ENCODE measurements at regions not wholly inside any gene's neighbourhood (a gene's known extent, or its start where the extent isn't known, plus 50 kb on each side); places are given as distances from the start of the nearest gene placed in this dataset.
A peak's percentile ranks its signal among the peaks of the same experiment; 100 is the strongest.

GRCh38 chr4:34724491-34724890 lies 1519.8 kb downstream of the ARAP2 start:
- no peak overlapping the region for H3K4me3 ChIP-seq (ENCODE audit: low read length)
- DNase-seq (ENCODE audit: low read depth) = no peak
- TF ChIP-seq, protein P1, sequence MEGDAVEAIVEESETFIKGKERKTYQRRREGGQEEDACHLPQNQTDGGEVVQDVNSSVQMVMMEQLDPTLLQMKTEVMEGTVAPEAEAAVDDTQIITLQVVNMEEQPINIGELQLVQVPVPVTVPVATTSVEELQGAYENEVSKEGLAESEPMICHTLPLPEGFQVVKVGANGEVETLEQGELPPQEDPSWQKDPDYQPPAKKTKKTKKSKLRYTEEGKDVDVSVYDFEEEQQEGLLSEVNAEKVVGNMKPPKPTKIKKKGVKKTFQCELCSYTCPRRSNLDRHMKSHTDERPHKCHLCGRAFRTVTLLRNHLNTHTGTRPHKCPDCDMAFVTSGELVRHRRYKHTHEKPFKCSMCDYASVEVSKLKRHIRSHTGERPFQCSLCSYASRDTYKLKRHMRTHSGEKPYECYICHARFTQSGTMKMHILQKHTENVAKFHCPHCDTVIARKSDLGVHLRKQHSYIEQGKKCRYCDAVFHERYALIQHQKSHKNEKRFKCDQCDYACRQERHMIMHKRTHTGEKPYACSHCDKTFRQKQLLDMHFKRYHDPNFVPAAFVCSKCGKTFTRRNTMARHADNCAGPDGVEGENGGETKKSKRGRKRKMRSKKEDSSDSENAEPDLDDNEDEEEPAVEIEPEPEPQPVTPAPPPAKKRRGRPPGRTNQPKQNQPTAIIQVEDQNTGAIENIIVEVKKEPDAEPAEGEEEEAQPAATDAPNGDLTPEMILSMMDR (conservative IDR thresholded peaks at IDR 0.05; ENCODE audit: low read depth, low read length) = no peak

DNA sequence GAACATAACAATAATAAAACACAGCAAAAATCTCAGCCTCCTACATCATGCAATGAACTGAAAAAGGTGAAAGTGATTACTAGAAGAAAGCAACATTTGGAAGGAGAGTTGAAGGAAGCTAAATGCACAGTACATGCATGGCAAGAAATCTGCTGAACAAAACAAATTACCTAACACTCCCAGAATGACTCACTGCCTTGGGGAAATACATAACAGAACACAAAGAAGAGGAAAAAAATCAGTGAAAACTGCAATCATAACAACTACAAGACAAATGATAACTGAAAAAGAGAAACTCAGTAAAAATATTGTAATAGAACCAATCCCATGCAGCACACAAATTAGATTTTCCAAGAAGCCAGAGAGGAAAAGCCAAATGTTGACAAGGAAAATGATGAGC lies 1513.2 kb downstream of the ARAP2 start:
- TF ChIP-seq, protein P1 (conservative IDR thresholded peaks at IDR 0.05; ENCODE audit: low read depth, low read length) = no peak
- peak; percentile 39 for DNase-seq (ENCODE audit: low read depth)

GRCh38 chr4:34732176-34732950 lies 1512.0 kb downstream of the ARAP2 start:
- TF ChIP-seq, protein P1 (conservative IDR thresholded peaks at IDR 0.05; ENCODE audit: low read depth, low read length) = no peak
- no peak for DNase-seq (ENCODE audit: low read depth)
- H3K4me3 ChIP-seq (ENCODE audit: low read length) = no peak overlapping the region

More for the DNA sequence above, 1513.2 kb downstream of the ARAP2 start:
- H3K4me3 ChIP-seq (ENCODE audit: low read length) = no peak overlapping the region

DNA sequence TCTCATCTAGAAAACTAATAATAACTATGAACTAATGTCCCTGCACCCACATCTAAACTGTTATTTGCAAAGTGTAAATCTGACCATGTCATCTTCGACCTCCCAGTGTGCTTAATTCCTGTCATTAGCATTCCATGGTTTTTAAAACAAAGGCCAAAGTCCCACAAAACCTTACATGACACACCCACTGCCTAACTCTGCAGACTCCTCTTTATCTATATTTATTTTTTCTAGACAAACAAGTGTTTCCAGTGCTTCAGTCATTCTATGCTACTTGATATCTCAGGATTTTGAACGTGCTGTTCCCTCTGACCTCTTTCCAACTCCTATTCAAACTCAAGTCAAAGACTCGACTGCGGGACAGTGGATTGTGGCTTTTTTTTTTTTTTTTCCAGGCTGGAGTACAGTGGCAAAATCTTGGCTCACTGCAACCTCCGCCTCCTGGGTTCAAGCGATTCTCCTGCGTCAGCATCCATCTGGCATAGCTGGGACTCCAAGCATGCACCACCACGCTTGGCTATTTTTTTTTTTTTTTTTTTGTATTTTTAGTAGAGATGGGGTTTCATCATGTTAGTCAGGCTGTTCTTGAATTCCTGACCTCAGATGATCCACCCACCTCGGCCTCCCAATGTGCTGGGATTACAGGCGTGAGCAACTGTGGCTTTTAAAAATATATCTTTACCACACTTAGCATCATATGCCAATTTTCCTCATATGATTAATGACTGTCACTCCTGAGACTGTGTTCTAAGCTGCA lies 1511.0 kb downstream of the ARAP2 start:
- no peak for DNase-seq (ENCODE audit: low read depth)
- TF ChIP-seq, protein P1 (conservative IDR thresholded peaks at IDR 0.05; ENCODE audit: low read depth, low read length) = no peak
- no peak overlapping the region for H3K4me3 ChIP-seq (ENCODE audit: low read length)

GRCh38 chr4:34766935-34767334 lies 1477.4 kb downstream of the ARAP2 start:
- no peak for DNase-seq (ENCODE audit: low read depth)
- H3K4me3 ChIP-seq (ENCODE audit: low read length) = no peak overlapping the region
- TF ChIP-seq, protein P1 (conservative IDR thresholded peaks at IDR 0.05; ENCODE audit: low read depth, low read length) = no peak

DNA sequence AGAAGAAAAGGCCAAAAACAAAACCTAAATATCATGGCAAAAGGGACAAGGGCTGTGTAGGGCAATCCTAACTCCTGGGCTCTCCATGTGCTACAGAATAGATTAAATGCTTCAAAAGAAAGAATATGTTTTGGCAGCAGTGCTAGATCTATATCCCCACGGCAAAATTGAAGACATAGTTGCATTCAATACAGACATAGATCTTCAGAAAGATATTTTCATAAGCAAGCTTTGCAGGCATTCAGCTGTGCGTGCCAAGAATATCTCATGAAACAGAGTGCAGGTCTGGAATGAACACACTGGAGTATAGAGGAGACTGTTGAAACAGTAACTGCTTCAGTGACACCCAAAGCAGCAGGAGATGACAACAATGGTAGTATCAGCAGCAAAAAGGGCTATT lies 1476.9 kb downstream of the ARAP2 start:
- no peak overlapping the region for H3K4me3 ChIP-seq (ENCODE audit: low read length)
- TF ChIP-seq, protein P1 (conservative IDR thresholded peaks at IDR 0.05; ENCODE audit: low read depth, low read length) = no peak
- no peak for DNase-seq (ENCODE audit: low read depth)

All from retinal pigment epithelial cell (primary cell).